Fibroblast of villous mesenchyme (primary cell): ENCODE measurements at regions not wholly inside any gene's neighbourhood (a gene's known extent, or its start where the extent isn't known, plus 50 kb on each side); places are given as distances from the start of the nearest gene placed in this dataset.

Source experiments
- DNase-seq: peaks from one replicate; pipeline ENCODE4 v3.0.0-alpha.2; 2010; ENCODE audit warnings: low read depth
- H3K4me3 ChIP-seq: 2 replicates; pipeline ENCODE4 v1.5.1; 2011; ENCODE audit warnings: low read depth, mild to moderate bottlenecking, low read length
- CTCF ChIP-seq: IDR thresholded peaks from 2 replicates; pipeline ENCODE4 v1.5.1; 2012; ENCODE audit warnings: low read depth, mild to moderate bottlenecking, low read length; ENCODE audit not compliant: insufficient read depth

DNA sequence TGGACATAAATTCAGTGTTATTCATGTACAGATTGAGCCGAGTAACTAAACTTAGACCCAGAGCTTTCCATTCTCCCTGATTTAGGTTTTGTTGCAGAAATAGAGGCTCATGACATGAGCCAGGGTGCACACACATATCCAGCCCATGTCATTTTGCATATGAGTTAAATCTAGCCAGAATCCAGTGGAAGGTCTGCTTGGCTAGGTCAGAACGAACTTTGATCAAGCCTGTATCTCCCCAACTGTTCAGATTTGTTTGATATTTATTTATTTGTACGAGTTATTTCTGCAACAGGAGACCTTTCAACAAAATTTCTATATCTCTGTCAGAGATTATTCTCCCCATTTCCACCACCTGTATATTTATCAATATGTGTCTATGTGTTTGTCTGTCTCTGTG lies 247.5 kb upstream of the THBS1 start:
- no peak overlapping the region for H3K4me3 ChIP-seq
- no peak for TF ChIP-seq CTCF
- DNase-seq: no peak

- peak; percentile 33 for DNase-seq
- H3K4me3 ChIP-seq: no peak overlapping the region
- no peak for TF ChIP-seq CTCF
These were observed 247.0 kb upstream of the THBS1 start for GRCh38 chr15:39333896-39334295.

DNA sequence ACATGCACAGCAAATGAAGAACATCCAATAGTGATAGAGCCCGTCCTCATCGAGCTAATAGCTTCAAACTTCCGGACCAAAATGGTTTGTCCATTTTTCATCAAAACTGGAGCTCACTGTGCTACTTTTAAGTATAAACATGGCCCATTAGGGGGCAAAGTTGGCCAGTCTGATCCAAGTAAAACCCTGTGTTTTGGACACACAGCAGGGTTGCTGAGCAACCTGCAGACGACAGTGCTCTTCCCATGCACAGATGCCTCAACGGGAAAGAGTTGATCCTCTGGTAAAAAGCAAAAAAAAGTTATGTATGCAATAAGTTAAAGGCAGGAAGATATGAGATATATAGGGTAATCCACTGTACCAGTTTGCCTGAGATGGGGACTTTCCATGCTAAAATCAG lies 244.0 kb upstream of the THBS1 start:
- peak; percentile 19 for DNase-seq
- no peak for TF ChIP-seq CTCF
- no peak overlapping the region for H3K4me3 ChIP-seq

GRCh38 chr15:39338251-39338650 lies 242.6 kb upstream of the THBS1 start:
- no peak for DNase-seq
- no peak for TF ChIP-seq CTCF
- no peak overlapping the region for H3K4me3 ChIP-seq

DNA sequence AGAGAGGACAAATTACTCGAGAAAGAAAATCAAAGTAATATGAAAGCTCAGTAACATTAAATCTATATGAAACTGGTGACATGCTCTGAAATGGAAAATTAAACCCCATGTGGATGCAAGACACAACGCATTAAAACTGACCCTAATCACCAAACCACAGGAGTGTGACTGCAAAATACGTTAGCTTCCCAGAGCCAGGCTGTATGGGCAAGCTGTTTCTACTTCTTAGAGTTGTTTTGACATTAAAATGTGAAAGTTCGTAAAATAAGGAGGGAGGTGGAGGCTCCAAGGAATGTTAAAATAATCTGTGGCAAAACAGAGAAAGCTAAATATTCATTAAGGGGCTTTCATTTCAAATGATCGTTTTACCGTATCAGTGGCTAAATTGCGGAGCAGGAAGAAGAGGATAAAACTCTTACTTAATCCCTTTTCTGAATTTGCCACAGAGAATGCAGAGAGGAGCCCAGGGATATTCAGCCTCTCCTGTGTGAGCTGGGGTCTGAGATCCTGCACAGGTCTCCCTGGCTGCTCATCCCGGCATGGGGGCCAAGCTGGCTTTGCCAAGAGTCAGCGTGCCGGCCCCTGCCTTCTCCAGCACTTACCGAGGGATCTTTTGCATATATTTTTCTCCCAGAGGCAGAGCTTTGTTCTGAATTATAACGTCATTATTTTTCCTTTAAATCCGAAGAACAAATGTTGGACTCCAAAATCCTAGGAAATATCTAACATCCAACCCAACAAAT lies 239.8 kb upstream of the THBS1 start:
- no peak for TF ChIP-seq CTCF
- DNase-seq: peak; percentile 55
- H3K4me3 ChIP-seq: no peak overlapping the region

- TF ChIP-seq CTCF: no peak
- no peak overlapping the region for H3K4me3 ChIP-seq
- DNase-seq: peak; percentile 64
These were observed 236.2 kb upstream of the THBS1 start for GRCh38 chr15:39344662-39345141.

GRCh38 chr15:39345176-39345575 lies 235.7 kb upstream of the THBS1 start:
- DNase-seq: peak; percentile 88
- no peak for TF ChIP-seq CTCF
- no peak overlapping the region for H3K4me3 ChIP-seq
